ENCODE measurements at regions not wholly inside any gene's neighbourhood (a gene's known extent, or its start where the extent isn't known, plus 50 kb on each side); places are given as distances from the start of the nearest gene placed in this dataset.

DNA sequence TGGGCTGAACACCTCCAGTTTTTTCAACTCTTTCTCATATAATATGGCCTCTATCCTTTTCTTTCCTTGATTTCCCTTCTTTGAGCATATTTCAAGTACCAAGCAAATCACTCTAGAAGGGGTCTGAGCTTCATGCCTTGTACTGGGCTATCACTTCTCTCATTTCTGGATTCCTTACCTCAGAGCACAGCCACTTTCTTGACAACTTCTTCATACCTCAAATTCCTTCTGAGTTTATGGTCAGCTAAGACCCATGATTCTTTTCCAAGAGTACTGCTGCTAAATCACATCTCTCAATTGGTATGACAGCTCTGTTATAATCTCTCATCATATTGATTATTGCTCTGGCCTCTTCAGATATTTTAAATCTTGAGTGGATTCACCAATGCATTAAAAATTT is 224.8 kb upstream of the ZBED5 start:
- H3K27ac Mint-ChIP-seq = no peak overlapping the region
- DNase-seq (no peak), ATAC-seq (no peak)
- peaks cover 2% of the 10 kb centered on the region for H3K4me1 Mint-ChIP-seq (ENCODE audit: low read depth)
- no peaks in the 10 kb centered on the region for H3K9me3 Mint-ChIP-seq
- ChIA-PET POLR2A (no interaction called here), CTCF (no interaction called here)
- TF ChIP-seq, protein P1, sequence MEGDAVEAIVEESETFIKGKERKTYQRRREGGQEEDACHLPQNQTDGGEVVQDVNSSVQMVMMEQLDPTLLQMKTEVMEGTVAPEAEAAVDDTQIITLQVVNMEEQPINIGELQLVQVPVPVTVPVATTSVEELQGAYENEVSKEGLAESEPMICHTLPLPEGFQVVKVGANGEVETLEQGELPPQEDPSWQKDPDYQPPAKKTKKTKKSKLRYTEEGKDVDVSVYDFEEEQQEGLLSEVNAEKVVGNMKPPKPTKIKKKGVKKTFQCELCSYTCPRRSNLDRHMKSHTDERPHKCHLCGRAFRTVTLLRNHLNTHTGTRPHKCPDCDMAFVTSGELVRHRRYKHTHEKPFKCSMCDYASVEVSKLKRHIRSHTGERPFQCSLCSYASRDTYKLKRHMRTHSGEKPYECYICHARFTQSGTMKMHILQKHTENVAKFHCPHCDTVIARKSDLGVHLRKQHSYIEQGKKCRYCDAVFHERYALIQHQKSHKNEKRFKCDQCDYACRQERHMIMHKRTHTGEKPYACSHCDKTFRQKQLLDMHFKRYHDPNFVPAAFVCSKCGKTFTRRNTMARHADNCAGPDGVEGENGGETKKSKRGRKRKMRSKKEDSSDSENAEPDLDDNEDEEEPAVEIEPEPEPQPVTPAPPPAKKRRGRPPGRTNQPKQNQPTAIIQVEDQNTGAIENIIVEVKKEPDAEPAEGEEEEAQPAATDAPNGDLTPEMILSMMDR (IDR thresholded peaks at IDR 0.05) = no peak
- intact Hi-C loops (cut with micrococcal nuclease) = no loop called here
- H3K4me3 Mint-ChIP-seq = no peak overlapping the region
- H3K27me3 Mint-ChIP-seq = peaks cover 1% of the 10 kb centered on the region
- no peaks in the 10 kb centered on the region for H3K36me3 Mint-ChIP-seq (ENCODE audit: low read depth)

GRCh38 chr11:11081776-11082175 is 223.9 kb upstream of the ZBED5 start:
- ChIA-PET CTCF (no interaction called here), POLR2A (no interaction called here)
- Mint-ChIP-seq H3K27ac (no peak overlapping the region), H3K9me3 (no peaks in the 10 kb centered on the region), H3K4me1 (ENCODE audit: low read depth) (peaks cover 4% of the 10 kb centered on the region), H3K4me3 (no peak overlapping the region), H3K36me3 (ENCODE audit: low read depth) (no peaks in the 10 kb centered on the region), H3K27me3 (peaks cover 1% of the 10 kb centered on the region)
- TF ChIP-seq, protein P1 (IDR thresholded peaks at IDR 0.05) = no peak
- intact Hi-C loops (cut with micrococcal nuclease) = no loop called here
- no peak for DNase-seq
- ATAC-seq = no peak

- Mint-ChIP-seq H3K4me1 (ENCODE audit: low read depth) (peaks cover 6% of the 10 kb centered on the region), H3K9me3 (no peaks in the 10 kb centered on the region), H3K27me3 (peaks cover 1% of the 10 kb centered on the region), H3K36me3 (ENCODE audit: low read depth) (no peaks in the 10 kb centered on the region), H3K4me3 (no peak overlapping the region), H3K27ac (no peak overlapping the region)
- intact Hi-C loops (cut with micrococcal nuclease) = no loop called here
- TF ChIP-seq, protein P1 (IDR thresholded peaks at IDR 0.05) = no peak
- CTCF ChIA-PET = no interaction called here
- ATAC-seq (no peak), DNase-seq (no peak)
- POLR2A ChIA-PET = no interaction called here
Measured at GRCh38 chr11:11081288-11081687, 223.4 kb upstream of the ZBED5 start.

DNA sequence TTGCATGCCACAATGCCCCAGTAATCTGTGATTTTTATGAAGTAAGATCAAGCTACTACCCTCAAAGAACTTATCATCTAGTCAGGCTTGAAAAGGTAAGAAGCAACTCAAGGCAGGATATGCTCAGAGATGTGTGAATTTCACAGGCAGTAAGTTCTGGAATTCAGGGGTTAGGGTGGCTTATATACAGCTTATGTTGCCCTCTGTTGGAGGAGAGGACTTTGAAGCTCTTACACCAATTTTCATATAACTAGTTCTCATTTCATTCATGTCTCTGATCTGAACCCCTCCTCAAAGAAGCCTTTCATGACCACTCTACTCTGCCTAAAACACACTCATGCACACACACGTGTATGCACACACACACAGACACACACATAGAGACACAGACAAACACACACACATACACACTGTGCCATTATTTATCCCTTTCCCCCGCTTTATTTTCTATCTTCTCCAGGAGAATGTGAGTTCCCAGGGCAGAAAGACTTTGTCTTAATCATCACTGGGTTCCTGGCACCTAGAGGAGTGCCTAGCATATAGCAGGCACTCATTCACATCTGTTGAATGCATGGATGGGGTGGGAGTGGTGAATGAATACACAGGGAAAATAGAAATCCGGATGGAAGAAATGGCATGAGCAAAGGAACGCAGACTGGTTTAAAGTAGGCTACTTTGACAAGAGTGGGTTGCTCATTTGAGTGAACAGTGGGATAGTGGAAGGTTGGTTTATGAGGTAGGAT is 220.7 kb upstream of the ZBED5 start:
- no peaks in the 10 kb centered on the region for H3K36me3 Mint-ChIP-seq (ENCODE audit: low read depth)
- peaks cover 1% of the 10 kb centered on the region for H3K27me3 Mint-ChIP-seq
- ChIA-PET CTCF (interaction anchor here (0.6 kb wide), 1 partner anchor 135 kb away, joined by 3 read pairs; no protein-coding TSS in a partner anchor), POLR2A (no interaction called here)
- ATAC-seq = no peak
- DNase-seq = no peak
- intact Hi-C loops (cut with micrococcal nuclease) = no loop called here
- peaks cover 5% of the 10 kb centered on the region for H3K4me1 Mint-ChIP-seq (ENCODE audit: low read depth)
- H3K27ac Mint-ChIP-seq = no peak overlapping the region
- TF ChIP-seq, protein P1 (IDR thresholded peaks at IDR 0.05) = no peak
- H3K4me3 Mint-ChIP-seq = no peak overlapping the region
- no peaks in the 10 kb centered on the region for H3K9me3 Mint-ChIP-seq

GRCh38 chr11:11077898-11078297 is 220.0 kb upstream of the ZBED5 start:
- ATAC-seq = no peak
- H3K27me3 Mint-ChIP-seq = peaks cover 1% of the 10 kb centered on the region
- intact Hi-C loops (cut with micrococcal nuclease) = no loop called here
- H3K36me3 Mint-ChIP-seq (ENCODE audit: low read depth) = no peaks in the 10 kb centered on the region
- no peak overlapping the region for H3K27ac Mint-ChIP-seq
- no peaks in the 10 kb centered on the region for H3K9me3 Mint-ChIP-seq
- H3K4me1 Mint-ChIP-seq (ENCODE audit: low read depth) = peaks cover 5% of the 10 kb centered on the region
- CTCF ChIA-PET = interaction anchor here (0.6 to 1.4 kb wide), 2 partner anchors 50 to 135 kb away, joined by 3 to 5 read pairs; no protein-coding TSS in a partner anchor
- TF ChIP-seq, protein P1 (IDR thresholded peaks at IDR 0.05) = no peak
- no peak overlapping the region for H3K4me3 Mint-ChIP-seq
- POLR2A ChIA-PET = interaction anchor here (0.7 kb wide), 1 partner anchor 8 kb away, joined by 3 read pairs; no protein-coding TSS in a partner anchor
- no peak for DNase-seq

Measured in activated CD8-positive, alpha-beta T cell treated with anti-CD3 and anti-CD28 coated beads for 36 hours (primary cell).